NB4 (cell line): ENCODE measurements at regions not wholly inside any gene's neighbourhood (a gene's known extent, or its start where the extent isn't known, plus 50 kb on each side); places are given as distances from the start of the nearest gene placed in this dataset.

Source experiments
- DNase-seq: peaks from one replicate; pipeline ENCODE4 v3.0.0; 2010; ENCODE audit warnings: low read depth
- H3K4me3 ChIP-seq: one replicate; pipeline ENCODE4 v1.5.1; 2011; ENCODE audit warnings: mild to moderate bottlenecking, low read depth, low read length, moderate library complexity
- CTCF ChIP-seq: IDR thresholded peaks from one replicate; pipeline ENCODE4 v1.5.1; 2012; ENCODE audit warnings: low read depth, low read length
- MYC ChIP-seq: IDR thresholded peaks from 2 replicates; pipeline ENCODE4 v1.6.1; 2011; ENCODE audit warnings: low read depth, low read length
- POLR2A ChIP-seq: IDR thresholded peaks from 2 replicates; pipeline ENCODE4 v1.6.1; 2011; ENCODE audit warnings: mild to moderate bottlenecking; ENCODE audit not compliant: insufficient read length; ENCODE audit errors: extremely low read depth
- TF ChIP-seq, protein P1 (sequence below): IDR thresholded peaks from 2 replicates; pipeline ENCODE4 v1.6.1; 2011; ENCODE audit warnings: low read depth, low read length

DNA sequence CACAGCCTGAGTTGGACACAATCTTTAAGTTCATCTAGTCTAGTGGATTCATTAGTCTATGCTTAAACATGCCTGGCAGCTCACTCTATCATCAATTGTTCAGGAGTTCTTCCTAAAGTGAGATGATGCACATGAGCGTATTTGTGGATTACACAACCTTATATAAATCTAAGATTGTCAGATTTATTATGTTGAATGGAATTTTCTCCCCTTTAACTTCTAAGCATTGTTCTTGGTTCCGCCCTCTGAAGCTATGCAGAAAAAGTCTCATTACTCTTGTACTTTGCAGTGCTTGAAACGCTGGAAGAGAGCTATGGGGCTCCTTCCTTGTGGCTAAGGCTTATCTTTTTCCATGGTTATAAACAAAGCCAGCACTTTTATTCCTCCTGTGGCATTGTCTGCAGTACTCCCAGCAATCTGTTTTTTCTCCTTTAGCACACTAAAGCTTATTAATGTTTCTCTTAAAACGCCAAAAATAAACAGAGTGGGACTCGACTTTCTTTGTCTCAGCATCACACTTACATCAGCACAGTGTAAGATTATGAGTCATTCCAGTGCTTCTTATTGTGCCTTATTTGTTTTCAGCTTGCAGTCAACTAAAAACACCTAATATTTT lies 316.8 kb upstream of the CAMK1G start:
- TF ChIP-seq, protein P1, sequence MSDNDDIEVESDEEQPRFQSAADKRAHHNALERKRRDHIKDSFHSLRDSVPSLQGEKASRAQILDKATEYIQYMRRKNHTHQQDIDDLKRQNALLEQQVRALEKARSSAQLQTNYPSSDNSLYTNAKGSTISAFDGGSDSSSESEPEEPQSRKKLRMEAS = no peak
- TF ChIP-seq CTCF = no peak
- no peak for TF ChIP-seq MYC
- TF ChIP-seq POLR2A = no peak
- DNase-seq = no peak
- no peak overlapping the region for H3K4me3 ChIP-seq

DNA sequence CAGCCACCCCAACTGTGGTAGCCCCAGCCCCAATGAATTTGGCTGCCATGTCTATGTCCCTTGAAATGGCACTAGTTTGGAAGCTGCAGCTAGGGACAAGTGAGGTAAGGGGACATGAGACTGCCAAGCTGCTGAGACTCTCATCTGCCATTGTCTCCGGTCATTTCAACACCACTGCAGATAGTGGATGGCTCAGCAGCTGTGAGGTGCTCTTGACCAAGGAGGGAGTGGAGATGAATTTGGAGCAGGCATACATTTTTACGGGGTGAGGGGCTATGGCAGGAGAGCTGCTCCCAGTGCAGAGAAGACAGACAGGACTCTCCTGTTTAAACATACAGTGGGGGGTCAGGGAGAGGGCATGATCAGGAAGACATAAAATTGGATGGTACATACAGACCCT lies 315.5 kb upstream of the CAMK1G start:
- DNase-seq = no peak
- TF ChIP-seq, protein P1 = no peak
- TF ChIP-seq POLR2A = no peak
- no peak for TF ChIP-seq MYC
- no peak for TF ChIP-seq CTCF

GRCh38 chr1:209268479-209268878 lies 315.0 kb upstream of the CAMK1G start:
- TF ChIP-seq CTCF (no peak), POLR2A (no peak), MYC (no peak)
- TF ChIP-seq, protein P1 = no peak
- no peak overlapping the region for H3K4me3 ChIP-seq
- no peak for DNase-seq

More for the DNA sequence above, 315.5 kb upstream of the CAMK1G start:
- H3K4me3 ChIP-seq = no peak overlapping the region

GRCh38 chr1:209276321-209276720 lies 307.2 kb upstream of the CAMK1G start:
- no peak for DNase-seq
- H3K4me3 ChIP-seq = no peak overlapping the region
- no peak for TF ChIP-seq POLR2A
- no peak for TF ChIP-seq MYC
- TF ChIP-seq CTCF = no peak
- TF ChIP-seq, protein P1 = no peak

DNA sequence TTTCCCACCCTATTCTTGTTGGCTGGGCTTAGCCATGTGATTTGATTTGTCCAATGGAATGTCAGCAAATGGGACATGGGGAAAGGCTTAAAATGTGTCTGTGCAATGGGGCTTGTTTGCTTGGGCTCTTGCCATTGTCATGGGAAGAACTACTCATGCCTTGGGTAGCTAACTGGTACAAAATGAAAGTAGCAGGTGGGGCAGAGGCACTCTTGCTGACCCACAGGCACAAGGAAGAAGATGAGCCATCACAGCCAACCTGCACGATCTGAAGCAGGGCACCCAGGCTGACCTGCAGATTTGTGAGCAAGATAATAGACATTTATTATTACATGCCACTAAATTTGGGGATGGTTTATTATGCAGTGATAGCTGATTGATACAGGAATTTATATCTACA lies 305.9 kb upstream of the CAMK1G start:
- no peak for TF ChIP-seq POLR2A
- TF ChIP-seq, protein P1 = no peak
- TF ChIP-seq MYC = no peak
- TF ChIP-seq CTCF = no peak
- no peak for DNase-seq
- H3K4me3 ChIP-seq = no peak overlapping the region

GRCh38 chr1:209291715-209292114 lies 291.8 kb upstream of the CAMK1G start:
- TF ChIP-seq CTCF (no peak), MYC (no peak), POLR2A (no peak)
- TF ChIP-seq, protein P1 = no peak
- no peak overlapping the region for H3K4me3 ChIP-seq
- DNase-seq = peak; percentile 6
